MCF 10A (cell line): ENCODE measurements at regions not wholly inside any gene's neighbourhood (a gene's known extent, or its start where the extent isn't known, plus 50 kb on each side); places are given as distances from the start of the nearest gene placed in this dataset.
A peak's percentile ranks its signal among the peaks of the same experiment; 100 is the strongest.

Experiments used
- BruUV-seq: library from RNA; stranded (reverse); fragments of 400-500 nt; replicated peaks from 2 replicates; lab custom pipeline; 2021; lab: Mats Ljungman, UMichigan
- CTCF ChIA-PET: fragments of 300-600 bp; sonication (Branson Sonifier 250); formaldehyde crosslinking; extraction: SDS; loops from one replicate; lab custom pipeline; 2021; ENCODE audit warnings: antibody characterized with exemption, inconsistent platforms; lab: Yijun Ruan, JAX
- POLR2A ChIA-PET: fragments of 300-600, 350-650 bp; sonication (Branson Sonifier 250); formaldehyde crosslinking; extraction: SDS; loops from one replicate; lab custom pipeline; 2020; ENCODE audit warnings: antibody characterized with exemption, inconsistent platforms; lab: Yijun Ruan, JAX
- DNase-seq: peaks from one replicate; pipeline ENCODE4 v3.0.0-alpha.2; 2018; ENCODE audit not compliant: unreplicated experiment
- H3K27ac Mint-ChIP-seq: one replicate; pipeline ENCODE4 v1.8.0; 2022; ENCODE audit warnings: mild to moderate bottlenecking, low read depth, mixed read lengths; ENCODE audit not compliant: unreplicated experiment
- H3K27me3 Mint-ChIP-seq: one replicate; pipeline ENCODE4 v1.8.0; 2022; ENCODE audit warnings: mixed read lengths; ENCODE audit not compliant: insufficient read depth, unreplicated experiment
- H3K36me3 Mint-ChIP-seq: one replicate; pipeline ENCODE4 v1.8.0; 2022; ENCODE audit warnings: mild to moderate bottlenecking, moderate library complexity, mixed read lengths; ENCODE audit not compliant: insufficient read depth, unreplicated experiment
- H3K4me1 Mint-ChIP-seq: one replicate; pipeline ENCODE4 v1.8.0; 2022; ENCODE audit warnings: mixed read lengths; ENCODE audit not compliant: insufficient read depth, unreplicated experiment
- H3K4me3 Mint-ChIP-seq: one replicate; pipeline ENCODE4 v1.8.0; 2022; ENCODE audit warnings: mild to moderate bottlenecking, moderate library complexity, mixed read lengths; ENCODE audit not compliant: unreplicated experiment
- H3K9me3 Mint-ChIP-seq: one replicate; pipeline ENCODE4 v1.8.0; 2022; ENCODE audit warnings: mixed read lengths; ENCODE audit not compliant: unreplicated experiment
- CTCF ChIP-seq: fragments of 200-600 bp; IDR thresholded peaks from one replicate; pipeline ENCODE4 v1.8.0; 2022; ENCODE audit warnings: antibody characterized with exemption, mild to moderate bottlenecking; ENCODE audit not compliant: unreplicated experiment
- intact Hi-C: fragments of 100-400 bp; cut with micrococcal nuclease; formaldehyde crosslinking; loops from 2 replicates; pipeline ENCODE4 v1.14.1; 2022

- DNase-seq = peak; percentile 38
- intact Hi-C loops = no loop called here
- Mint-ChIP-seq H3K36me3 (no peaks in the 10 kb centered on the region), H3K27me3 (no peaks in the 10 kb centered on the region), H3K4me3 (no peak overlapping the region), H3K27ac (no peak overlapping the region), H3K4me1 (peaks cover 15% of the 10 kb centered on the region), H3K9me3 (no peaks in the 10 kb centered on the region)
- CTCF ChIA-PET = interaction anchor here (0.7 kb wide), 1 partner anchor 159 kb away, joined by 4 read pairs; no protein-coding TSS in a partner anchor
- POLR2A ChIA-PET = no interaction called here
- no peak for TF ChIP-seq CTCF
- BruUV-seq = no TSS peak
These were observed 471.9 kb upstream of the TNP1 start for GRCh38 chr2:217331523-217332416.

- intact Hi-C loops = no loop called here
- ChIA-PET POLR2A (no interaction called here), CTCF (no interaction called here)
- H3K36me3 Mint-ChIP-seq = no peaks in the 10 kb centered on the region
- peaks cover 24% of the 10 kb centered on the region for H3K4me1 Mint-ChIP-seq
- BruUV-seq = no TSS peak
- DNase-seq = no peak
- H3K9me3 Mint-ChIP-seq = no peaks in the 10 kb centered on the region
- H3K4me3 Mint-ChIP-seq = no peak overlapping the region
- no peaks in the 10 kb centered on the region for H3K27me3 Mint-ChIP-seq
- no peak overlapping the region for H3K27ac Mint-ChIP-seq
- TF ChIP-seq CTCF = no peak
These were observed 470.8 kb upstream of the TNP1 start for GRCh38 chr2:217330647-217331046.

GRCh38 chr2:217329023-217329431, 469.2 kb upstream of the TNP1 start:
- BruUV-seq = no TSS peak
- CTCF ChIA-PET = interaction anchor here (0.7 kb wide), 1 partner anchor 158 kb away, joined by 3 read pairs; no protein-coding TSS in a partner anchor
- Mint-ChIP-seq H3K4me3 (no peak overlapping the region), H3K27me3 (no peaks in the 10 kb centered on the region), H3K36me3 (no peaks in the 10 kb centered on the region), H3K27ac (no peak overlapping the region), H3K9me3 (no peaks in the 10 kb centered on the region), H3K4me1 (peaks cover 27% of the 10 kb centered on the region)
- no peak for TF ChIP-seq CTCF
- intact Hi-C loops = no loop called here
- DNase-seq = no peak
- POLR2A ChIA-PET = no interaction called here

GRCh38 chr2:217328622-217328978, 468.7 kb upstream of the TNP1 start:
- TF ChIP-seq CTCF = no peak
- H3K27me3 Mint-ChIP-seq = no peaks in the 10 kb centered on the region
- H3K9me3 Mint-ChIP-seq = no peaks in the 10 kb centered on the region
- ChIA-PET CTCF (interaction anchor here (0.7 kb wide), 1 partner anchor 158 kb away, joined by 3 read pairs; no protein-coding TSS in a partner anchor), POLR2A (no interaction called here)
- intact Hi-C loops = no loop called here
- no peaks in the 10 kb centered on the region for H3K36me3 Mint-ChIP-seq
- BruUV-seq = no TSS peak
- H3K4me3 Mint-ChIP-seq = no peak overlapping the region
- no peak for DNase-seq
- peaks cover 27% of the 10 kb centered on the region for H3K4me1 Mint-ChIP-seq
- no peak overlapping the region for H3K27ac Mint-ChIP-seq
